DOHH2 (cell line): ENCODE measurements at regions not wholly inside any gene's neighbourhood (a gene's known extent, or its start where the extent isn't known, plus 50 kb on each side); places are given as distances from the start of the nearest gene placed in this dataset.

ENCODE experiments used
- H3F3A ChIP-seq: fragments of 200-600 bp; sonication (generic), shearing (Covaris generic); 2 replicates; pipeline ENCODE4 v1.6.0; 2016; ENCODE audit warnings: antibody characterized with exemption, mild to moderate bottlenecking; ENCODE audit not compliant: control insufficient read depth, insufficient read depth
- H3K27ac ChIP-seq: fragments of 200-600 bp; sonication (generic); 2 replicates; pipeline ENCODE4 v1.5.1; 2014; ENCODE audit warnings: low read depth, mild to moderate bottlenecking, low read length, moderate library complexity
- H3K27me3 ChIP-seq: fragments of 200-600 bp; sonication (generic); 2 replicates; pipeline ENCODE4 v1.6.1; 2014; ENCODE audit warnings: mild to moderate bottlenecking, low read length, mixed read lengths; ENCODE audit not compliant: control insufficient read depth
- H3K36me3 ChIP-seq: fragments of 200-600 bp; sonication (generic); 2 replicates; pipeline ENCODE4 v1.6.1; 2014; ENCODE audit warnings: mild to moderate bottlenecking, low read length, moderate library complexity, mixed read lengths; ENCODE audit not compliant: control insufficient read depth
- H3K4me1 ChIP-seq: fragments of 200-600 bp; sonication (generic); 2 replicates; pipeline ENCODE4 v1.6.1; 2014; ENCODE audit warnings: mild to moderate bottlenecking, low read length, mixed read lengths; ENCODE audit not compliant: control insufficient read depth
- H3K4me2 ChIP-seq: fragments of 200-600 bp; sonication (generic); 2 replicates; pipeline ENCODE4 v1.6.0; 2014; ENCODE audit warnings: mild to moderate bottlenecking, low read length, moderate library complexity
- H3K4me3 ChIP-seq: fragments of 200-600 bp; sonication (generic); 2 replicates; pipeline ENCODE4 v1.5.1; 2014; ENCODE audit warnings: mild to moderate bottlenecking, low read length, mixed read lengths
- H3K79me2 ChIP-seq: fragments of 200-600 bp; sonication (generic); 2 replicates; pipeline ENCODE4 v1.6.1; 2014; ENCODE audit warnings: mild to moderate bottlenecking, low read length, mixed read lengths; ENCODE audit not compliant: control insufficient read depth
- H3K9me2 ChIP-seq: fragments of 200-600 bp; sonication (generic); replicated peaks from 2 replicates; pipeline ENCODE4 v1.6.1; 2014; ENCODE audit warnings: mild to moderate bottlenecking, low read length, mixed read lengths; ENCODE audit not compliant: control insufficient read depth
- H3K9me3 ChIP-seq: fragments of 200-600 bp; sonication (generic); 2 replicates; pipeline ENCODE4 v1.6.1; 2014; ENCODE audit warnings: antibody characterized with exemption, low read length, mixed read lengths; ENCODE audit not compliant: control insufficient read depth, insufficient read depth
- H4K20me1 ChIP-seq: fragments of 200-600 bp; sonication (generic); 2 replicates; pipeline ENCODE4 v1.6.0; 2014; ENCODE audit warnings: low read depth, mild to moderate bottlenecking, antibody characterized with exemption, low read length, moderate library complexity; ENCODE audit not compliant: control insufficient read depth, insufficient read depth
- CTCF ChIP-seq: fragments of 200-600 bp; sonication (generic); IDR thresholded peaks from one replicate; pipeline ENCODE4 v1.5.1; 2014; ENCODE audit warnings: antibody characterized with exemption, mild to moderate bottlenecking, low read depth, low read length; ENCODE audit not compliant: poor library complexity, severe bottlenecking
- EZH2phosphoT487 ChIP-seq: fragments of 200-600 bp; sonication (generic); IDR thresholded peaks from 2 replicates; pipeline ENCODE4 v1.6.1; 2017; ENCODE audit warnings: borderline replicate concordance, mild to moderate bottlenecking, antibody characterized with exemption, low read length, moderate library complexity, mixed read lengths

GRCh38 chr2:16202266-16203020 lies 262.1 kb downstream of the MYCN start:
- H3K9me3 ChIP-seq, result no peaks in the 10 kb centered on the region
- H3K9me2 ChIP-seq, result no peaks in the 10 kb centered on the region
- no peaks in the 10 kb centered on the region for H3K27me3 ChIP-seq

GRCh38 chr2:16201848-16202247 lies 261.5 kb downstream of the MYCN start:
- H3K36me3 ChIP-seq, result no peaks in the 10 kb centered on the region
- no peaks in the 10 kb centered on the region for H4K20me1 ChIP-seq
- H3K79me2 ChIP-seq, result no peaks in the 10 kb centered on the region
- TF ChIP-seq EZH2phosphoT487, result no peak
- TF ChIP-seq CTCF, result no peak
- no peaks in the 10 kb centered on the region for H3K9me3 ChIP-seq
- no peaks in the 10 kb centered on the region for H3K4me1 ChIP-seq
- H3K27me3 ChIP-seq, result no peaks in the 10 kb centered on the region
- no peak overlapping the region for H3K4me2 ChIP-seq
- H3K27ac ChIP-seq, result no peak overlapping the region
- no peak overlapping the region for H3K4me3 ChIP-seq
- H3K9me2 ChIP-seq, result no peaks in the 10 kb centered on the region
- H3F3A ChIP-seq, result no peaks in the 10 kb centered on the region

More at GRCh38 chr2:16202266-16203020, 262.1 kb downstream of the MYCN start:
- H3K79me2 ChIP-seq, result no peaks in the 10 kb centered on the region
- no peak overlapping the region for H3K4me3 ChIP-seq
- no peaks in the 10 kb centered on the region for H3F3A ChIP-seq
- no peaks in the 10 kb centered on the region for H4K20me1 ChIP-seq
- no peak overlapping the region for H3K4me2 ChIP-seq
- H3K36me3 ChIP-seq, result no peaks in the 10 kb centered on the region
- H3K27ac ChIP-seq, result no peak overlapping the region
- no peak for TF ChIP-seq CTCF
- no peak for TF ChIP-seq EZH2phosphoT487
- H3K4me1 ChIP-seq, result no peaks in the 10 kb centered on the region

- no peaks in the 10 kb centered on the region for H4K20me1 ChIP-seq
- no peaks in the 10 kb centered on the region for H3K79me2 ChIP-seq
- no peaks in the 10 kb centered on the region for H3K27me3 ChIP-seq
- no peak overlapping the region for H3K4me3 ChIP-seq
- H3K9me3 ChIP-seq, result no peaks in the 10 kb centered on the region
- no peaks in the 10 kb centered on the region for H3K4me1 ChIP-seq
- H3K4me2 ChIP-seq, result no peak overlapping the region
- no peaks in the 10 kb centered on the region for H3K9me2 ChIP-seq
- TF ChIP-seq EZH2phosphoT487 (no peak), CTCF (no peak)
- no peak overlapping the region for H3K27ac ChIP-seq
- no peaks in the 10 kb centered on the region for H3K36me3 ChIP-seq
- no peaks in the 10 kb centered on the region for H3F3A ChIP-seq
These were observed 260.3 kb downstream of the MYCN start for GRCh38 chr2:16200554-16201193.
